KMS-11 (cell line): ENCODE measurements at regions not wholly inside any gene's neighbourhood (a gene's known extent, or its start where the extent isn't known, plus 50 kb on each side); places are given as distances from the start of the nearest gene placed in this dataset.

Experiments
- H2AFZ ChIP-seq: fragments of 200-600 bp; sonication (generic); 2 replicates; pipeline ENCODE4 v1.6.1; 2016; ENCODE audit warnings: antibody characterized with exemption, mixed run types, low read depth
- H3K27ac ChIP-seq: fragments of 200-600 bp; sonication (generic); 2 replicates; pipeline ENCODE4 v1.6.1; 2016; ENCODE audit warnings: mild to moderate bottlenecking, mixed run types
- H3K27me3 ChIP-seq: fragments of 200-600 bp; sonication (generic); 2 replicates; pipeline ENCODE4 v1.6.1; 2017; ENCODE audit warnings: mild to moderate bottlenecking, low read depth, mixed run types, moderate library complexity; ENCODE audit not compliant: insufficient read depth
- H3K36me3 ChIP-seq: fragments of 200-600 bp; sonication (generic); 2 replicates; pipeline ENCODE4 v1.6.1; 2017; ENCODE audit warnings: mild to moderate bottlenecking, mixed run types; ENCODE audit not compliant: insufficient read depth
- H3K4me1 ChIP-seq: fragments of 200-600 bp; sonication (generic); 2 replicates; pipeline ENCODE4 v1.6.1; 2016; ENCODE audit warnings: mild to moderate bottlenecking, low read depth, mixed run types; ENCODE audit not compliant: poor library complexity, severe bottlenecking
- H3K4me2 ChIP-seq: fragments of 200-600 bp; sonication (generic); 2 replicates; pipeline ENCODE4 v1.7.0; 2016; ENCODE audit warnings: mild to moderate bottlenecking, mixed run types
- H3K4me3 ChIP-seq: fragments of 200-600 bp; sonication (generic); IDR thresholded peaks from 2 replicates; pipeline ENCODE4 v1.6.1; 2017; ENCODE audit warnings: low read depth, low read length, mixed read lengths; ENCODE audit not compliant: insufficient read depth
- H3K79me2 ChIP-seq: fragments of 200-600 bp; sonication (generic); 2 replicates; pipeline ENCODE4 v1.6.1; 2016; ENCODE audit warnings: low read depth, mixed run types; ENCODE audit not compliant: insufficient read depth
- H3K9ac ChIP-seq: fragments of 200-600 bp; sonication (generic); 2 replicates; pipeline ENCODE4 v1.6.1; 2016; ENCODE audit warnings: mild to moderate bottlenecking, mixed run types
- H4K20me1 ChIP-seq: fragments of 200-600 bp; sonication (generic); 2 replicates; pipeline ENCODE4 v1.6.1; 2016; ENCODE audit warnings: mild to moderate bottlenecking, mixed run types; ENCODE audit not compliant: insufficient read depth
- CTCF ChIP-seq: fragments of 200-600 bp; sonication (generic); conservative IDR thresholded peaks from 2 replicates; pipeline ENCODE4 v1.6.1; 2017; ENCODE audit warnings: low read depth, mild to moderate bottlenecking, antibody characterized with exemption, low read length, moderate library complexity, mixed read lengths

- Histone ChIP-seq H3K36me3 (no peaks in the 10 kb centered on the region), H3K4me2 (no peak overlapping the region), H2AFZ (no peak overlapping the region), H3K9ac (no peak overlapping the region), H3K27me3 (no peaks in the 10 kb centered on the region), H3K4me1 (no peaks in the 10 kb centered on the region), H3K79me2 (no peaks in the 10 kb centered on the region), H4K20me1 (no peaks in the 10 kb centered on the region), H3K4me3 (no peak overlapping the region), H3K27ac (no peak overlapping the region)
- no peak for TF ChIP-seq CTCF
Observed at GRCh38 chr5:57862942-57863341, 380.3 kb upstream of the ACTBL2 start.

- Histone ChIP-seq H3K4me2 (no peak overlapping the region), H4K20me1 (no peaks in the 10 kb centered on the region), H3K4me3 (no peak overlapping the region), H3K27ac (no peak overlapping the region), H3K27me3 (no peaks in the 10 kb centered on the region), H3K4me1 (no peaks in the 10 kb centered on the region), H2AFZ (no peak overlapping the region), H3K9ac (no peak overlapping the region), H3K36me3 (no peaks in the 10 kb centered on the region), H3K79me2 (no peaks in the 10 kb centered on the region)
- TF ChIP-seq CTCF, result no peak
Observed at GRCh38 chr5:57862471-57862911, 379.9 kb upstream of the ACTBL2 start.

GRCh38 chr5:57859626-57860025 is 377.0 kb upstream of the ACTBL2 start:
- Histone ChIP-seq H2AFZ (no peak overlapping the region), H3K27me3 (no peaks in the 10 kb centered on the region), H3K4me2 (no peak overlapping the region)

DNA sequence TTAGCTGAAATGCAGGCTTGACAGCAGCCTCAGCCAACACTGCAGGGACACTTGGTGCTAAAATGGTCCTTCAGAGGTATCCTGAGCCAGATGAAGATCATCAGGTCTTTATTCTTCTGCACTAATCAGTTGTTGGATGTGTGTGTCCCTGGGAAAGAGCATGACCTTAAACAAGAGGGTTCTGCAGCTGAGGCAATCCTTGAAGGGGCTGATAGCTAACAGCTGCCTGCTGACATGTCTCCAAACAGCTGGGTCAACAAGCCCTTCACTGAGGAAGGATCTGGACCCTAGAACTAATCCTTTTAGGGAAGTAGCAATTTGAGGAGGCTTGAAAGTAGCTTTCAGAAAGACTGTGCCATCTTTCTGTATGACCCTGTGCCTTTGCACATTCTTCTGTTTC is 376.3 kb upstream of the ACTBL2 start:
- no peak overlapping the region for H3K27ac ChIP-seq
- no peaks in the 10 kb centered on the region for H4K20me1 ChIP-seq
- H3K4me3 ChIP-seq, result no peak overlapping the region
- H3K9ac ChIP-seq, result no peak overlapping the region
- H3K79me2 ChIP-seq, result no peaks in the 10 kb centered on the region
- H3K36me3 ChIP-seq, result no peaks in the 10 kb centered on the region
- H3K27me3 ChIP-seq, result no peaks in the 10 kb centered on the region
- no peak overlapping the region for H2AFZ ChIP-seq
- no peaks in the 10 kb centered on the region for H3K4me1 ChIP-seq
- H3K4me2 ChIP-seq, result no peak overlapping the region
- TF ChIP-seq CTCF, result no peak

More at GRCh38 chr5:57859626-57860025, 377.0 kb upstream of the ACTBL2 start:
- Histone ChIP-seq H3K79me2 (no peaks in the 10 kb centered on the region), H3K4me3 (no peak overlapping the region), H3K4me1 (no peaks in the 10 kb centered on the region), H4K20me1 (no peaks in the 10 kb centered on the region), H3K36me3 (no peaks in the 10 kb centered on the region), H3K27ac (no peak overlapping the region), H3K9ac (no peak overlapping the region)
- no peak for TF ChIP-seq CTCF
